IMR-90 (cell line): ENCODE measurements at regions not wholly inside any gene's neighbourhood (a gene's known extent, or its start where the extent isn't known, plus 50 kb on each side); places are given as distances from the start of the nearest gene placed in this dataset.

Experiments used
- CEBPB ChIP-seq: IDR thresholded peaks from 2 replicates; pipeline ENCODE4 v1.6.1; 2012; ENCODE audit warnings: low read depth, low read length, improper control_type of control experiment
- CTCF ChIP-seq: conservative IDR thresholded peaks from 2 replicates; pipeline ENCODE4 v1.5.1; 2012; ENCODE audit warnings: mild to moderate bottlenecking, low read depth, low read length, improper control_type of control experiment
- ELK1 ChIP-seq: fragments of 150-350 bp; IDR thresholded peaks from 2 replicates; pipeline ENCODE4 v1.6.1; 2016; ENCODE audit warnings: low read depth, mild to moderate bottlenecking, low read length, moderate library complexity, borderline replicate concordance
- MAZ ChIP-seq: IDR thresholded peaks from 2 replicates; pipeline ENCODE4 v1.6.1; 2012; ENCODE audit warnings: low read depth, mild to moderate bottlenecking, low read length, improper control_type of control experiment, moderate library complexity, borderline replicate concordance
- MXI1 ChIP-seq: IDR thresholded peaks from 2 replicates; pipeline ENCODE4 v1.6.1; 2012; ENCODE audit warnings: low read depth, mild to moderate bottlenecking, low read length, moderate library complexity, borderline replicate concordance
- NFE2L2 ChIP-seq: fragments of 150-350 bp; IDR thresholded peaks from 2 replicates; pipeline ENCODE4 v1.6.1; 2016; ENCODE audit warnings: low read depth, mild to moderate bottlenecking, low read length
- POLR2A ChIP-seq: IDR thresholded peaks from 2 replicates; pipeline ENCODE4 v1.6.1; 2012; ENCODE audit warnings: mild to moderate bottlenecking, low read depth, low read length
- RAD21 ChIP-seq: IDR thresholded peaks from 2 replicates; pipeline ENCODE4 v1.6.1; 2012; ENCODE audit warnings: low read length, improper control_type of control experiment
- RCOR1 ChIP-seq: IDR thresholded peaks from 2 replicates; pipeline ENCODE4 v1.6.1; 2012; ENCODE audit warnings: mild to moderate bottlenecking, low read length, improper control_type of control experiment; ENCODE audit not compliant: insufficient replicate concordance
- RFX5 ChIP-seq: IDR thresholded peaks from 2 replicates; pipeline ENCODE4 v1.8.0; 2012; ENCODE audit warnings: low read depth, mild to moderate bottlenecking, low read length, moderate library complexity
- SMC3 ChIP-seq: fragments of 150-350 bp; IDR thresholded peaks from 2 replicates; pipeline ENCODE4 v1.6.1; 2016; ENCODE audit warnings: low read depth, mild to moderate bottlenecking, antibody characterized with exemption, low read length, moderate library complexity
- USF2 ChIP-seq: fragments of 150-350 bp; IDR thresholded peaks from 2 replicates; pipeline ENCODE4 v1.6.1; 2017; ENCODE audit warnings: mild to moderate bottlenecking, antibody characterized with exemption, low read length, low read depth

GRCh38 chr18:35868915-35869314 is 103.6 kb upstream of the RMP24 start:
- no peak for TF ChIP-seq POLR2A
- TF ChIP-seq CTCF, result no peak
- TF ChIP-seq RAD21, result no peak
- no peak for TF ChIP-seq RFX5
- no peak for TF ChIP-seq SMC3
- TF ChIP-seq ELK1, result no peak
- TF ChIP-seq CEBPB, result no peak
- no peak for TF ChIP-seq RCOR1
- no peak for TF ChIP-seq MXI1
- no peak for TF ChIP-seq USF2
- no peak for TF ChIP-seq MAZ
- TF ChIP-seq NFE2L2, result no peak
